PC-3 (cell line): ENCODE measurements at regions not wholly inside any gene's neighbourhood (a gene's known extent, or its start where the extent isn't known, plus 50 kb on each side); places are given as distances from the start of the nearest gene placed in this dataset.

ENCODE experiments used
- ATAC-seq: fragments of 200-7000 bp; cut with Tn5 transposase; 2 replicates; pipeline ENCODE4 v1.9.1; 2020; ENCODE audit warnings: mild to moderate bottlenecking, moderate library complexity
- BruUV-seq: library from RNA; stranded (reverse); fragments of 400-500 nt; replicated peaks from 2 replicates; lab custom pipeline; 2021; lab: Mats Ljungman, UMichigan
- CTCF ChIA-PET: fragments of 300-600 bp; sonication (Branson Sonifier 250); formaldehyde crosslinking; loops from one replicate; lab custom pipeline; 2022; ENCODE audit warnings: antibody characterized with exemption; lab: Charles Lee
- POLR2A ChIA-PET: fragments of 300-600 bp; sonication (Branson Sonifier 250); formaldehyde crosslinking; loops from one replicate; lab custom pipeline; 2022; ENCODE audit warnings: antibody characterized with exemption; ENCODE audit not compliant: unreplicated experiment; lab: Charles Lee
- DNase-seq: peaks from one replicate; pipeline ENCODE4 v3.0.0-alpha.2; 2015
- H2AFZ ChIP-seq: fragments of 300-600 bp; sonication (generic); 2 replicates; pipeline ENCODE4 v1.6.0; 2016; ENCODE audit warnings: antibody characterized with exemption, low read length
- H3F3A ChIP-seq: fragments of 300-600 bp; sonication (generic); one replicate; pipeline ENCODE4 v1.6.0; 2017; ENCODE audit warnings: antibody characterized with exemption, low read length, control low read depth, mild to moderate bottlenecking; ENCODE audit not compliant: unreplicated experiment
- H3K27ac ChIP-seq: fragments of 300-600 bp; sonication (generic); 2 replicates; pipeline ENCODE4 v1.5.1; 2016; ENCODE audit warnings: mild to moderate bottlenecking, low read length
- H3K27me3 ChIP-seq: fragments of 300-600 bp; sonication (generic); 2 replicates; pipeline ENCODE4 v1.6.1; 2016; ENCODE audit warnings: low read length, mixed read lengths
- H3K36me3 ChIP-seq: fragments of 300-600 bp; sonication (generic); 2 replicates; pipeline ENCODE4 v1.6.1; 2016; ENCODE audit warnings: low read depth, mixed run types, low read length, mixed read lengths
- H3K4me1 ChIP-seq: fragments of 300-600 bp; sonication (generic); 2 replicates; pipeline ENCODE4 v1.5.1; 2016; ENCODE audit warnings: low read length; ENCODE audit not compliant: insufficient read depth
- H3K4me2 ChIP-seq: fragments of 300-600 bp; sonication (generic); 2 replicates; pipeline ENCODE4 v1.6.0; 2016; ENCODE audit warnings: low read length
- H3K4me3 ChIP-seq: fragments of 300-600 bp; sonication (generic); 2 replicates; pipeline ENCODE4 v1.5.1; 2016; ENCODE audit warnings: mild to moderate bottlenecking, low read length, mixed read lengths
- H3K79me2 ChIP-seq: fragments of 300-600 bp; sonication (generic); 2 replicates; pipeline ENCODE4 v1.6.1; 2017; ENCODE audit warnings: low read length, mixed read lengths
- H3K9ac ChIP-seq: fragments of 300-600 bp; sonication (generic); 2 replicates; pipeline ENCODE4 v1.6.0; 2016; ENCODE audit warnings: mild to moderate bottlenecking, low read length
- H3K9me2 ChIP-seq: fragments of 300-600 bp; sonication (generic); replicated peaks from 2 replicates; pipeline ENCODE4 v1.6.1; 2016; ENCODE audit warnings: mixed run types, low read length, mixed read lengths
- H3K9me3 ChIP-seq: fragments of 300-600 bp; sonication (generic); 2 replicates; pipeline ENCODE4 v1.6.1; 2016; ENCODE audit warnings: low read length, mixed read lengths
- H4K20me1 ChIP-seq: fragments of 300-600 bp; sonication (generic); 2 replicates; pipeline ENCODE4 v1.6.1; 2016; ENCODE audit warnings: low read length, mixed read lengths
- CTCF ChIP-seq: fragments of 300-600 bp; sonication (generic); conservative IDR thresholded peaks from 2 replicates; pipeline ENCODE4 v1.5.1; 2017; ENCODE audit warnings: antibody characterized with exemption, low read depth, mild to moderate bottlenecking, low read length
- EZH2 ChIP-seq: fragments of 300-600 bp; sonication (generic); IDR thresholded peaks from one replicate; pipeline ENCODE4 v1.6.1; 2017; ENCODE audit warnings: antibody characterized with exemption, mild to moderate bottlenecking, low read length; ENCODE audit not compliant: unreplicated experiment
- EZH2phosphoT487 ChIP-seq: fragments of 300-600 bp; sonication (generic); IDR thresholded peaks from 2 replicates; pipeline ENCODE4 v1.6.1; 2018; ENCODE audit warnings: mild to moderate bottlenecking, antibody characterized with exemption, low read length, borderline replicate concordance
- intact Hi-C: fragments of 100-400 bp; cut with micrococcal nuclease; formaldehyde crosslinking; loops from 2 replicates; pipeline ENCODE4 v1.9.0; 2023

GRCh38 chr20:51969191-51969590 lies 166.9 kb upstream of the SALL4 start:
- no peak for DNase-seq
- ChIA-PET CTCF (no interaction called here), POLR2A (no interaction called here)
- no peak overlapping the region for H3K27ac ChIP-seq
- H3K36me3 ChIP-seq, result no peaks in the 10 kb centered on the region
- H3K79me2 ChIP-seq, result no peaks in the 10 kb centered on the region
- no peak overlapping the region for H3K4me2 ChIP-seq
- TF ChIP-seq EZH2 (no peak), EZH2phosphoT487 (no peak), CTCF (no peak)
- H3K27me3 ChIP-seq, result no peaks in the 10 kb centered on the region
- no peak overlapping the region for H3K4me3 ChIP-seq
- H3K9me3 ChIP-seq, result no peaks in the 10 kb centered on the region
- no TSS peak for BruUV-seq
- no peaks in the 10 kb centered on the region for H4K20me1 ChIP-seq
- intact Hi-C loops, result loop anchor here (5.0 to 10.0 kb wide), 4 partner anchors 57 to 267 kb away; no protein-coding TSS in a partner anchor
- H3K9ac ChIP-seq, result no peak overlapping the region
- ATAC-seq, result no peak
- no peaks in the 10 kb centered on the region for H3K9me2 ChIP-seq
- H3K4me1 ChIP-seq, result 0 out of 2 replicates have a peak, but pooled peaks cover 3% of the 10 kb centered on the region
- no peak overlapping the region for H2AFZ ChIP-seq
- H3F3A ChIP-seq, result no peaks in the 10 kb centered on the region

- BruUV-seq, result no TSS peak
Observed at GRCh38 chr20:51968151-51968550, 165.8 kb upstream of the SALL4 start.

More at GRCh38 chr20:51968151-51968550, 165.8 kb upstream of the SALL4 start:
- H3K4me2 ChIP-seq, result no peak overlapping the region
- H3K9ac ChIP-seq, result no peak overlapping the region
- H3K36me3 ChIP-seq, result no peaks in the 10 kb centered on the region
- H3K9me3 ChIP-seq, result no peaks in the 10 kb centered on the region
- no peaks in the 10 kb centered on the region for H4K20me1 ChIP-seq
- POLR2A ChIA-PET, result no interaction called here
- CTCF ChIA-PET, result no interaction called here
- no peak overlapping the region for H3K4me3 ChIP-seq
- DNase-seq, result no peak
- intact Hi-C loops, result loop anchor here (5.0 to 10.0 kb wide), 4 partner anchors 56 to 266 kb away; no protein-coding TSS in a partner anchor
- no peaks in the 10 kb centered on the region for H3K9me2 ChIP-seq
- no peaks in the 10 kb centered on the region for H3K79me2 ChIP-seq
- H3K27me3 ChIP-seq, result no peaks in the 10 kb centered on the region
- ATAC-seq, result no peak
- H3K27ac ChIP-seq, result no peak overlapping the region
- TF ChIP-seq EZH2phosphoT487 (no peak), CTCF (no peak), EZH2 (no peak)
- H2AFZ ChIP-seq, result no peak overlapping the region
- no peaks in the 10 kb centered on the region for H3F3A ChIP-seq
- H3K4me1 ChIP-seq, result 0 out of 2 replicates have a peak, but pooled peaks cover 3% of the 10 kb centered on the region
